Caco-2 (cell line): ENCODE measurements at regions not wholly inside any gene's neighbourhood (a gene's known extent, or its start where the extent isn't known, plus 50 kb on each side); places are given as distances from the start of the nearest gene placed in this dataset.

ENCODE experiments used
- BruUV-seq: library from RNA; stranded (reverse); fragments of 400-500 nt; replicated peaks from 2 replicates; lab custom pipeline; 2021; lab: Mats Ljungman, UMichigan
- CTCF ChIA-PET: fragments of 300-600 bp; sonication (Branson Sonifier 250); formaldehyde crosslinking; loops from one replicate; lab custom pipeline; 2022; ENCODE audit warnings: antibody characterized with exemption; lab: Charles Lee
- POLR2A ChIA-PET: fragments of 300-600 bp; sonication (Branson Sonifier 250); formaldehyde crosslinking; loops from one replicate; lab custom pipeline; 2022; ENCODE audit warnings: antibody characterized with exemption; lab: Charles Lee
- DNase-seq, 2 experiments: peaks; one replicate each; pipeline versions ENCODE4 v3.0.0 to v3.0.0-alpha.2; 2020 to 2022
- H3K27me3 ChIP-seq: replicated peaks from 2 replicates; pipeline ENCODE4 v1.6.0; 2011; ENCODE audit warnings: low read length; ENCODE audit not compliant: control insufficient read depth, insufficient read depth
- H3K36me3 ChIP-seq: 2 replicates; pipeline ENCODE4 v1.5.1; 2011; ENCODE audit warnings: low read length; ENCODE audit not compliant: control insufficient read depth, insufficient read depth
- H3K4me1 ChIP-seq: fragments of 250-450 bp; sonication (Bioruptor Pico); 2 replicates; pipeline ENCODE4 v1.5.1; 2020; ENCODE audit warnings: mild to moderate bottlenecking
- H3K4me3 ChIP-seq: 2 replicates; pipeline ENCODE4 v1.5.1; 2011; ENCODE audit warnings: low read depth, mild to moderate bottlenecking, control low read depth, low read length
- H3K9me3 ChIP-seq: fragments of 250-450 bp; sonication (Bioruptor Pico); 2 replicates; pipeline ENCODE4 v1.5.1; 2020; ENCODE audit warnings: mild to moderate bottlenecking, moderate library complexity
- H3K27ac Mint-ChIP-seq: one replicate; pipeline ENCODE4 v1.8.0; 2022; ENCODE audit warnings: mixed read lengths; ENCODE audit not compliant: unreplicated experiment
- H3K27me3 Mint-ChIP-seq: one replicate; pipeline ENCODE4 v1.8.0; 2022; ENCODE audit warnings: mixed read lengths; ENCODE audit not compliant: insufficient read depth, unreplicated experiment
- H3K36me3 Mint-ChIP-seq: one replicate; pipeline ENCODE4 v1.8.0; 2022; ENCODE audit warnings: mild to moderate bottlenecking, mixed read lengths; ENCODE audit not compliant: insufficient read depth, unreplicated experiment
- H3K4me1 Mint-ChIP-seq: one replicate; pipeline ENCODE4 v1.8.0; 2022; ENCODE audit warnings: low read depth, mixed read lengths; ENCODE audit not compliant: unreplicated experiment
- H3K4me3 Mint-ChIP-seq: one replicate; pipeline ENCODE4 v1.8.0; 2022; ENCODE audit warnings: mild to moderate bottlenecking, moderate library complexity, mixed read lengths; ENCODE audit not compliant: unreplicated experiment
- H3K9me3 Mint-ChIP-seq: one replicate; pipeline ENCODE4 v1.8.0; 2022; ENCODE audit warnings: mixed read lengths; ENCODE audit not compliant: unreplicated experiment
- CTCF ChIP-seq, 2 experiments: fragments of 200-600 bp in 1 of 2; IDR thresholded peaks; 1 replicate in 1 of 2; 2 replicates in 1 of 2; pipeline versions ENCODE4 v1.5.1 to v1.8.0; 2011 to 2022; ENCODE audit warnings: antibody characterized with exemption in 1 of 2, control low read depth in 1 of 2, inconsistent platforms in 1 of 2, low read depth in 1 of 2, low read length in 1 of 2, mild to moderate bottlenecking in 1 of 2, moderate library complexity in 1 of 2; ENCODE audit not compliant: insufficient read depth in 1 of 2, severe bottlenecking in 1 of 2, unreplicated experiment in 1 of 2
- intact Hi-C: fragments of 100-400 bp; cut with micrococcal nuclease; formaldehyde crosslinking; loops from one replicate; pipeline ENCODE4 v1.10.0; 2022; ENCODE audit not compliant: unreplicated experiment

GRCh38 chr10:55892276-55892675 lies 468.8 kb downstream of the ZWINT start:
- Mint-ChIP-seq H3K4me1 (no peaks in the 10 kb centered on the region), H3K36me3 (no peaks in the 10 kb centered on the region), H3K27ac (no peak overlapping the region), H3K9me3 (no peaks in the 10 kb centered on the region), H3K4me3 (no peak overlapping the region), H3K27me3 (peaks cover 2% of the 10 kb centered on the region)
- intact Hi-C loops, result no loop called here
- DNase-seq, result no peak
- ChIA-PET CTCF (no interaction called here), POLR2A (no interaction called here)
- BruUV-seq, result no TSS peak
- Histone ChIP-seq H3K36me3 (no peaks in the 10 kb centered on the region), H3K9me3 (no peaks in the 10 kb centered on the region), H3K27me3 (no peaks in the 10 kb centered on the region), H3K4me3 (no peak overlapping the region), H3K4me1 (no peaks in the 10 kb centered on the region)
- no peak for TF ChIP-seq CTCF (IDR thresholded peaks at IDR 0.05; ENCODE audit: insufficient read depth in 1 of 2, low read depth in 1 of 2, low read length in 1 of 2, severe bottlenecking in 1 of 2, unreplicated experiment in 1 of 2)

- Mint-ChIP-seq H3K27ac (no peak overlapping the region), H3K4me3 (no peak overlapping the region), H3K36me3 (no peaks in the 10 kb centered on the region), H3K9me3 (no peaks in the 10 kb centered on the region), H3K27me3 (peaks cover 3% of the 10 kb centered on the region), H3K4me1 (no peaks in the 10 kb centered on the region)
- H3K4me3 ChIP-seq, result no peak overlapping the region
- TF ChIP-seq CTCF (IDR thresholded peaks at IDR 0.05; ENCODE audit: insufficient read depth in 1 of 2, low read depth in 1 of 2, low read length in 1 of 2, severe bottlenecking in 1 of 2, unreplicated experiment in 1 of 2), result no peak
- no peaks in the 10 kb centered on the region for H3K9me3 ChIP-seq
- H3K36me3 ChIP-seq, result no peaks in the 10 kb centered on the region
- no peaks in the 10 kb centered on the region for H3K27me3 ChIP-seq
- intact Hi-C loops, result no loop called here
- H3K4me1 ChIP-seq, result no peaks in the 10 kb centered on the region
- BruUV-seq, result no TSS peak
- DNase-seq, result no peak
- POLR2A ChIA-PET, result no interaction called here
- CTCF ChIA-PET, result no interaction called here
Observed at GRCh38 chr10:55881588-55881987, 479.5 kb downstream of the ZWINT start.

- intact Hi-C loops, result no loop called here
- no peaks in the 10 kb centered on the region for H3K36me3 ChIP-seq
- no peak for DNase-seq
- BruUV-seq, result no TSS peak
- peaks cover 4% of the 10 kb centered on the region for H3K27me3 Mint-ChIP-seq
- no peaks in the 10 kb centered on the region for H3K9me3 ChIP-seq
- H3K4me3 Mint-ChIP-seq, result no peak overlapping the region
- H3K36me3 Mint-ChIP-seq, result no peaks in the 10 kb centered on the region
- H3K27me3 ChIP-seq, result no peaks in the 10 kb centered on the region
- H3K9me3 Mint-ChIP-seq, result no peaks in the 10 kb centered on the region
- ChIA-PET POLR2A (no interaction called here), CTCF (no interaction called here)
- no peak overlapping the region for H3K4me3 ChIP-seq
- no peak overlapping the region for H3K27ac Mint-ChIP-seq
- no peaks in the 10 kb centered on the region for H3K4me1 Mint-ChIP-seq
- TF ChIP-seq CTCF (IDR thresholded peaks at IDR 0.05; ENCODE audit: insufficient read depth in 1 of 2, low read depth in 1 of 2, low read length in 1 of 2, severe bottlenecking in 1 of 2, unreplicated experiment in 1 of 2), result no peak
- H3K4me1 ChIP-seq, result no peaks in the 10 kb centered on the region
Observed at GRCh38 chr10:55873485-55873884, 487.6 kb downstream of the ZWINT start.
